ENCODE measurements at regions not wholly inside any gene's neighbourhood (a gene's known extent, or its start where the extent isn't known, plus 50 kb on each side); places are given as distances from the start of the nearest gene placed in this dataset.

- CTCF ChIA-PET (ENCODE audit: partially characterized antibody) = no interaction called here
- TF ChIP-seq SUZ12 (IDR thresholded peaks at IDR 0.05; ENCODE audit: low read length) (no peak), CBX8 (IDR thresholded peaks at IDR 0.05; ENCODE audit: borderline replicate concordance, low read depth, low read length) (no peak), GTF2F1 (IDR thresholded peaks at IDR 0.05; ENCODE audit: borderline replicate concordance, low read depth, low read length) (no peak), CTCF (IDR thresholded peaks at IDR 0.05; ENCODE audit: control extremely low read depth in 1 of 3, insufficient read depth in 1 of 3, low read depth in 1 of 3, low read length in 3 of 3) (no peak), CTBP2 (IDR thresholded peaks at IDR 0.05; ENCODE audit: borderline replicate concordance, insufficient read depth, insufficient read length, low read length) (no peak), TCF12 (IDR thresholded peaks at IDR 0.05; ENCODE audit: low read depth, low read length) (no peak), BRCA1 (IDR thresholded peaks at IDR 0.05; ENCODE audit: low read depth, low read length) (no peak), BCL11A (IDR thresholded peaks at IDR 0.05; ENCODE audit: low read depth in 2 of 2, low read length in 2 of 2) (no peak), BACH1 (IDR thresholded peaks at IDR 0.05; ENCODE audit: low read length) (no peak), EZH2 (IDR thresholded peaks at IDR 0.05; ENCODE audit: low read depth, low read length, severe bottlenecking) (no peak)
These were observed 98.1 kb upstream of the TLE4 start for GRCh38 chr9:79473704-79474103.

More at GRCh38 chr9:79473704-79474103, 98.1 kb upstream of the TLE4 start:
- Histone ChIP-seq H3K23ac (ENCODE audit: insufficient read length) (no peak overlapping the region), H3K36me3 (ENCODE audit: control insufficient read depth in 2 of 4, insufficient read depth in 4 of 4, low read length in 3 of 4) (no peaks in the 10 kb centered on the region), H4K5ac (ENCODE audit: insufficient read length, low read depth, low read length) (no peak overlapping the region), H3K79me1 (ENCODE audit: low read depth, low read length) (no peaks in the 10 kb centered on the region), H2BK15ac (ENCODE audit: low read length) (no peak overlapping the region), H3K4me2 (ENCODE audit: insufficient read depth in 1 of 2, low read depth in 2 of 2, low read length in 2 of 2) (no peak overlapping the region), H4K91ac (replicated peaks; ENCODE audit: insufficient read length, low read length) (no peak overlapping the region), H3K4ac (replicated peaks; ENCODE audit: insufficient read length, low read depth, low read length) (no peak overlapping the region), H2AK5ac (ENCODE audit: low read depth, low read length) (no peak overlapping the region), H2AFZ (ENCODE audit: low read length) (no peak overlapping the region), H3K14ac (ENCODE audit: insufficient read length) (no peak overlapping the region), H3K56ac (replicated peaks; ENCODE audit: insufficient read length, low read depth, low read length) (no peak overlapping the region), H2BK20ac (ENCODE audit: low read length) (no peak overlapping the region), H2BK5ac (ENCODE audit: low read depth, low read length) (no peak overlapping the region), H3K23me2 (ENCODE audit: low read depth, low read length) (no peaks in the 10 kb centered on the region), H3K18ac (ENCODE audit: extremely low read depth, low read length) (no peak overlapping the region), H4K8ac (ENCODE audit: extremely low read depth, insufficient read depth, low read length) (no peak overlapping the region), H3K4me3 (ENCODE audit: extremely low read depth in 1 of 4, insufficient read depth in 2 of 4, low read depth in 3 of 4, low read length in 4 of 4) (no peak overlapping the region), H3K9ac (replicated peaks in 1 of 4; ENCODE audit: extremely low read depth in 1 of 4, low read depth in 3 of 4, low read length in 3 of 4) (peak overlapping the region in 1 of 4 experiments; percentile 49; a peak in 1 of 7 replicates), H3K27ac (ENCODE audit: low read depth, low read length) (no peak overlapping the region), H3K9me3 (ENCODE audit: insufficient read depth in 2 of 2, low read depth in 1 of 2, low read length in 1 of 2) (no peaks in the 10 kb centered on the region), H4K20me1 (replicated peaks in 1 of 2; ENCODE audit: control insufficient read depth in 1 of 2, insufficient read depth in 2 of 2, low read length in 2 of 2) (no peaks in the 10 kb centered on the region), H3K79me2 (ENCODE audit: control insufficient read depth in 1 of 2, insufficient read depth in 2 of 2, low read length in 2 of 2) (no peaks in the 10 kb centered on the region), H3K27me3 (replicated peaks in 1 of 4; ENCODE audit: control insufficient read depth in 3 of 4, extremely low read depth in 1 of 4, insufficient read depth in 3 of 4, low read length in 3 of 4) (no peaks in the 10 kb centered on the region), H2BK12ac (ENCODE audit: low read depth, low read length) (no peak overlapping the region), H3K4me1 (replicated peaks in 1 of 4; ENCODE audit: control insufficient read depth in 3 of 4, insufficient read depth in 4 of 4, low read length in 3 of 4) (no peaks in the 10 kb centered on the region), H2BK120ac (replicated peaks; ENCODE audit: low read depth, low read length) (no peak overlapping the region)
- 85% methylated on average over 1 of the region's 1 CpG; no CpG with 5 or more reads in 1 of the 2 experiments for WGBS, 2 experiments (ENCODE audit: extremely low coverage in 1 of 2, insufficient coverage in 1 of 2, insufficient read length in 1 of 2, insufficient replicate concordance in 2 of 2, low coverage in 1 of 2, low lambda C conversion rate in 2 of 2, missing lambda C conversion rate in 1 of 2)
- POLR2A ChIA-PET (ENCODE audit: partially characterized antibody) = no interaction called here
- DNase-seq (ENCODE audit: low read depth in 1 of 2, low spot score in 2 of 2) (no peak), FAIRE-seq (no peak)
